Esophagus squamous epithelium (tissue), 5 donors: ENCODE measurements at regions not wholly inside any gene's neighbourhood (a gene's known extent, or its start where the extent isn't known, plus 50 kb on each side); places are given as distances from the start of the nearest gene placed in this dataset.

Experiments
- DNase-seq: peaks from one replicate; lab custom pipeline; 2025; lab: John Stamatoyannopoulos, UW
- H3K27ac ChIP-seq, 4 donors: fragments of 200-600 bp; sonication (generic); one replicate each; pipeline ENCODE4 v1.5.1; 2016 to 2019; ENCODE audit warnings: mild to moderate bottlenecking in 1 of 4
- H3K27me3 ChIP-seq, 4 donors: fragments of 200-600 bp; sonication (generic); 1 replicate in 3 of 4; 2 replicates in 1 of 4; pipeline versions ENCODE4 v1.5.1 to v1.6.0; 2017 to 2021; ENCODE audit warnings: antibody characterized with exemption in 1 of 4
- H3K36me3 ChIP-seq, 3 donors: fragments of 200-600 bp; sonication (generic); one replicate each; pipeline ENCODE4 v1.5.1; 2016 to 2019
- H3K4me1 ChIP-seq, 3 donors: fragments of 200-600 bp; sonication (generic); one replicate each; pipeline ENCODE4 v1.5.1; 2017 to 2019
- H3K4me3 ChIP-seq, 4 donors: fragments of 200-600 bp; sonication (generic); 1 replicate in 3 of 4; 2 replicates in 1 of 4; pipeline ENCODE4 v1.5.1; 2016 to 2019; ENCODE audit warnings: mild to moderate bottlenecking in 2 of 4, moderate library complexity in 1 of 4
- H3K9me3 ChIP-seq, 3 donors: fragments of 200-600 bp; sonication (generic); one replicate each; pipeline ENCODE4 v1.5.1; 2016 to 2019
- CTCF ChIP-seq, 6 experiments: fragments of 450-650 bp in 4 of 6; fragments of 200-600 bp in 2 of 6; sonication (generic) in 2 of 6; IDR thresholded peaks; one replicate each; pipeline ENCODE4 v1.5.1; 2016 to 2019; ENCODE audit warnings: antibody characterized with exemption in 6 of 6, mild to moderate bottlenecking in 4 of 6, moderate library complexity in 4 of 6
- POLR2A ChIP-seq, 4 donors: fragments of 450-650 bp; IDR thresholded peaks; one replicate each; pipeline ENCODE4 v1.6.1; 2017; ENCODE audit warnings: antibody characterized with exemption in 4 of 4, mild to moderate bottlenecking in 4 of 4, moderate library complexity in 3 of 4
- WGBS, 2 donors: methylation state at CpG; one replicate each; pipeline ENCODE4 v1.1.5; 2018; 5-methylcytosine and 5-hydroxymethylcytosine counted together
- intact Hi-C: fragments of 100-400 bp; cut with DNase I; formaldehyde crosslinking; loops from one replicate; pipeline ENCODE4 v1.15.0; 2022
- donor health status: DM: yes; HTN: yes; CAD: no.

- Histone ChIP-seq H3K36me3 (no peaks in the 10 kb centered on the region), H3K27me3 (no peaks in the 10 kb centered on the region), H3K27ac (no peak overlapping the region), H3K4me3 (no peak overlapping the region), H3K4me1 (no peaks in the 10 kb centered on the region), H3K9me3 (peaks cover 0 to 8% (median 7%) of the 10 kb centered on the region in 3 donors)
- intact Hi-C loops, result no loop called here
- DNase-seq, result no peak
- TF ChIP-seq POLR2A (IDR thresholded peaks at IDR 0.05) (no peak), CTCF (IDR thresholded peaks at IDR 0.05) (no peak)
Observed at GRCh38 chr21:19969156-19969555, 1029.1 kb upstream of the NCAM2 start.

- WGBS, 2 donors, result 63 to 80% methylated on average over 4 of the region's 4 CpGs
- Histone ChIP-seq H3K27me3 (no peaks in the 10 kb centered on the region), H3K36me3 (no peaks in the 10 kb centered on the region), H3K4me1 (no peaks in the 10 kb centered on the region), H3K27ac (no peak overlapping the region), H3K9me3 (no peaks in the 10 kb centered on the region), H3K4me3 (no peak overlapping the region)
- DNase-seq, result no peak
- TF ChIP-seq POLR2A (IDR thresholded peaks at IDR 0.05) (no peak), CTCF (IDR thresholded peaks at IDR 0.05) (no peak)
- intact Hi-C loops, result no loop called here
Observed at GRCh38 chr21:19981938-19982337, 1016.3 kb upstream of the NCAM2 start.

- no peaks in the 10 kb centered on the region for H3K27me3 ChIP-seq
- intact Hi-C loops, result no loop called here
- 85 to 89% methylated on average over 2 of the region's 2 CpGs for WGBS, 2 donors
- DNase-seq, result no peak
- H3K4me3 ChIP-seq, result no peak overlapping the region
- H3K9me3 ChIP-seq, result peaks cover 0 to 3% (median 0%) of the 10 kb centered on the region in 3 donors
- TF ChIP-seq CTCF (IDR thresholded peaks at IDR 0.05) (no peak), POLR2A (IDR thresholded peaks at IDR 0.05) (no peak)
- H3K4me1 ChIP-seq, result no peaks in the 10 kb centered on the region
- H3K36me3 ChIP-seq, result no peaks in the 10 kb centered on the region
- no peak overlapping the region for H3K27ac ChIP-seq
Observed at GRCh38 chr21:19986396-19986795, 1011.8 kb upstream of the NCAM2 start.

- H3K9me3 ChIP-seq, result peaks cover 0 to 3% (median 0%) of the 10 kb centered on the region in 3 donors
- H3K36me3 ChIP-seq, result no peaks in the 10 kb centered on the region
- 74 to 75% methylated on average over 4 of the region's 4 CpGs for WGBS, 2 donors
- no peaks in the 10 kb centered on the region for H3K27me3 ChIP-seq
- TF ChIP-seq POLR2A (IDR thresholded peaks at IDR 0.05) (no peak), CTCF (IDR thresholded peaks at IDR 0.05) (no peak)
- intact Hi-C loops, result no loop called here
- no peak overlapping the region for H3K4me3 ChIP-seq
- DNase-seq, result no peak
- H3K27ac ChIP-seq, result no peak overlapping the region
- H3K4me1 ChIP-seq, result no peaks in the 10 kb centered on the region
Observed at GRCh38 chr21:19987671-19988070, 1010.5 kb upstream of the NCAM2 start.

- H3K36me3 ChIP-seq, result no peaks in the 10 kb centered on the region
- peaks cover 0 to 4% (median 3%) of the 10 kb centered on the region in 3 donors for H3K9me3 ChIP-seq
- H3K4me1 ChIP-seq, result no peaks in the 10 kb centered on the region
- TF ChIP-seq CTCF (IDR thresholded peaks at IDR 0.05), result no peak
- TF ChIP-seq POLR2A (IDR thresholded peaks at IDR 0.05), result no peak
- H3K27ac ChIP-seq, result no peak overlapping the region
- intact Hi-C loops, result no loop called here
- no peak for DNase-seq
- no peaks in the 10 kb centered on the region for H3K27me3 ChIP-seq
- no peak overlapping the region for H3K4me3 ChIP-seq
Observed at GRCh38 chr21:19992540-19992939, 1005.7 kb upstream of the NCAM2 start.
